ENCODE measurements at regions not wholly inside any gene's neighbourhood (a gene's known extent, or its start where the extent isn't known, plus 50 kb on each side); places are given as distances from the start of the nearest gene placed in this dataset.

GRCh38 chr12:34601689-34602088 lies 579.4 kb downstream of the ALG10 start:
- no peaks in the 10 kb centered on the region for H3K4me1 ChIP-seq (ENCODE audit: insufficient read depth, low read length)
- H3K36me3 ChIP-seq (ENCODE audit: insufficient read depth, low read length) = no peaks in the 10 kb centered on the region
- H3K27ac ChIP-seq (ENCODE audit: low read length) = no peak overlapping the region
- H3K4me2 ChIP-seq (ENCODE audit: insufficient read depth, low read length) = no peak overlapping the region
- H2AFZ ChIP-seq (ENCODE audit: low read depth, low read length) = no peak overlapping the region
- H3K79me2 ChIP-seq (ENCODE audit: insufficient read depth, low read length) = no peaks in the 10 kb centered on the region
- peaks cover 54% of the 10 kb centered on the region for H3K9me3 ChIP-seq (ENCODE audit: insufficient read depth, low read length, severe bottlenecking)
- H3K4me3 ChIP-seq (ENCODE audit: low read depth in 1 of 2, low read length in 2 of 2) = no peak overlapping the region
- H3K27me3 ChIP-seq (ENCODE audit: insufficient read depth, low read length, poor library complexity) = no peaks in the 10 kb centered on the region
- ATAC-seq (ENCODE audit: insufficient read depth, low read depth) (no peak), DNase-seq (no peak)
- TF ChIP-seq EZH2 (IDR thresholded peaks at IDR 0.05; ENCODE audit: borderline replicate concordance, low read depth, low read length, severe bottlenecking) (no peak), CTCF (IDR thresholded peaks at IDR 0.05; ENCODE audit: borderline replicate concordance, extremely low read depth, low read length, poor library complexity, severe bottlenecking) (no peak)
- no peaks in the 10 kb centered on the region for H4K20me1 ChIP-seq (ENCODE audit: insufficient read depth, low read length)
- no peak overlapping the region for H3K9ac ChIP-seq (ENCODE audit: low read depth, low read length)

GRCh38 chr12:34602213-34602940 lies 580.1 kb downstream of the ALG10 start:
- Histone ChIP-seq H3K79me2 (ENCODE audit: insufficient read depth, low read length) (no peaks in the 10 kb centered on the region), H3K9ac (ENCODE audit: low read depth, low read length) (no peak overlapping the region), H3K36me3 (ENCODE audit: insufficient read depth, low read length) (no peaks in the 10 kb centered on the region), H4K20me1 (ENCODE audit: insufficient read depth, low read length) (no peaks in the 10 kb centered on the region), H3K4me2 (ENCODE audit: insufficient read depth, low read length) (no peak overlapping the region), H3K9me3 (ENCODE audit: insufficient read depth, low read length, severe bottlenecking) (peaks cover 53% of the 10 kb centered on the region), H2AFZ (ENCODE audit: low read depth, low read length) (no peak overlapping the region), H3K27ac (ENCODE audit: low read length) (no peak overlapping the region), H3K27me3 (ENCODE audit: insufficient read depth, low read length, poor library complexity) (no peaks in the 10 kb centered on the region), H3K4me1 (ENCODE audit: insufficient read depth, low read length) (no peaks in the 10 kb centered on the region), H3K4me3 (ENCODE audit: low read depth in 1 of 2, low read length in 2 of 2) (no peak overlapping the region)
- no peak for TF ChIP-seq EZH2 (IDR thresholded peaks at IDR 0.05; ENCODE audit: borderline replicate concordance, low read depth, low read length, severe bottlenecking)
- no peak for TF ChIP-seq CTCF (IDR thresholded peaks at IDR 0.05; ENCODE audit: borderline replicate concordance, extremely low read depth, low read length, poor library complexity, severe bottlenecking)
- ATAC-seq (ENCODE audit: insufficient read depth, low read depth) = no peak
- no peak for DNase-seq

- H2AFZ ChIP-seq (ENCODE audit: low read depth, low read length) = no peak overlapping the region
- ATAC-seq (ENCODE audit: insufficient read depth, low read depth) = no peak
- peaks cover 53% of the 10 kb centered on the region for H3K9me3 ChIP-seq (ENCODE audit: insufficient read depth, low read length, severe bottlenecking)
Observed at GRCh38 chr12:34603382-34604035, 581.2 kb downstream of the ALG10 start.

More at GRCh38 chr12:34603382-34604035, 581.2 kb downstream of the ALG10 start:
- TF ChIP-seq EZH2 (IDR thresholded peaks at IDR 0.05; ENCODE audit: borderline replicate concordance, low read depth, low read length, severe bottlenecking) (no peak), CTCF (IDR thresholded peaks at IDR 0.05; ENCODE audit: borderline replicate concordance, extremely low read depth, low read length, poor library complexity, severe bottlenecking) (no peak)
- Histone ChIP-seq H3K4me1 (ENCODE audit: insufficient read depth, low read length) (no peaks in the 10 kb centered on the region), H3K27me3 (ENCODE audit: insufficient read depth, low read length, poor library complexity) (no peaks in the 10 kb centered on the region), H3K79me2 (ENCODE audit: insufficient read depth, low read length) (no peaks in the 10 kb centered on the region), H3K9ac (ENCODE audit: low read depth, low read length) (no peak overlapping the region), H3K36me3 (ENCODE audit: insufficient read depth, low read length) (no peaks in the 10 kb centered on the region), H3K27ac (ENCODE audit: low read length) (no peak overlapping the region), H3K4me3 (ENCODE audit: low read depth in 1 of 2, low read length in 2 of 2) (no peak overlapping the region), H3K4me2 (ENCODE audit: insufficient read depth, low read length) (no peak overlapping the region), H4K20me1 (ENCODE audit: insufficient read depth, low read length) (no peaks in the 10 kb centered on the region)
- no peak for DNase-seq

Data from DND-41 (cell line).